NCI-H1417 (cell line): ENCODE measurements at regions not wholly inside any gene's neighbourhood (a gene's known extent, or its start where the extent isn't known, plus 50 kb on each side); places are given as distances from the start of the nearest gene placed in this dataset.

Source experiments
- DNase-seq, 3 experiments: peaks; one replicate each; lab custom pipeline; 2025; lab: John Stamatoyannopoulos, UW

DNA sequence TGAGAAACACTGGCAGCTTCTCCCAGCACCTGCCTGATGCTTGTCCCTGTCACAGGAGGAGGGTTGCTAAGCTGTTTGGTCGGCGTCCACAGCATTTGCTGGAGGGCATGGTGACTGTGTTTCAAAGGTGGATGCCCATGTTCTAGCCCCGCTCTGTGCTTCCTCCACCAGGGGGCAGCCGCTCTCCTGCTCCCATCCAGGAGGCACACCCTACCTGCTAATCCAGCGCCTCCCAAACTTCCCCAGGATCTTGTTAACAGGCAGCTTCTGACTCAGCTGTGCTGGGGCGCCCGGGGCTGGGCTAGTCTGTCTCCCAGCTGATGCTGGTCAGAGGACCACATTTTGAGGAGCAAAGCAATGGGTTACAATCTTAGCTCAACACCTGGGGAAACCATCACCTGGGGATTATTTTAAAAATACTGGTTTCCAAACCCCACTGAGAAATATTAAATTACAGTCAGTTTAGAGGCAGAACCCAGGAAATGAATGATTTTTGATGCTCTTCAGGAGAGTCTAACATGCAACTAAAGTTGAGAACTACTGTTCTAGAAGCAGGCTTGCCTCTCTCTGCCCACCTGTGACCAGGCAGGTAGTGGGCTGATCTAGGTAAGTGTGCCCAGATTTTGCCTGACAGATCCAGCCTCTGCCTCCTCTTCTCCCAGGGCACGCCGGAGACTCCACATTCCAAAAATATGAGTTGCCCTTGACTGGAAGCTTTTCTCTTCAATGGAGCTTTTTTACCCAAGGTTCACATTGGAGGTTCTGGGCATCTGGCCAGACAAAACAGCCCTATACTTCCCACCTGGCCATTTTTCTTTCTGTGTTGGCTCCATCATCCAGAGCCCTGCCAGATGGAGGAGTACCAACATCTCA, 92.7 kb upstream of the GPR26 start:
- DNase-seq, result peak in 2 of 3 experiments; percentile 9 to 47

DNA sequence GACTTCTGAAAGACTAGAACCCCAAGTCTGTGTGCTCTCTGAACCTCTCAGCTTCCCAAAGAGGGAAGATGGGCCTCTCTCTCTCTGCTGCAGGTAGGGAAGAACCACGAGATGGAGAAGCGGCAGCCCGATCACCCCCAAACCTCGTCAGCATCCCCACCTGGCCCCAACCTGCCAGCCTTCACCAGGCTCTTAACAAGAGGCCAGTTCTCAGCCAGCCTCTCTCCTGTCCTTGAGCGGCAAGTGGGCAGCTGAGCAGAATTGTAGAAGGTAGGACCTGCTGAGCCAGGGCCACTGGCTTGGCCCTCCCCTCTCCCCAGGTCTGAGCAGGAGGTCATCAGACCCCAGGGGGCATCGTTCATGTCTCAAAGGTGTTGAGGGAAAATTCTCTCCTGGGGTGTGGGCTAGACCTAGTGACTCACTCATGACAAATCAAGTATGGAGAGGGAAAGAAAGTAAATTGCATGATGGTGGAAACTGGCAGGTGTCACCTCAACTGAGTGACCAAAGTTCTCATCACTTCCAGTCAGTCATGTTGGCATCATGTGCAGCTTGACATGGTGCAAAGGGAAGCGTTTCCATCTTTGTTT, 92.0 kb upstream of the GPR26 start:
- no peak for DNase-seq

DNA sequence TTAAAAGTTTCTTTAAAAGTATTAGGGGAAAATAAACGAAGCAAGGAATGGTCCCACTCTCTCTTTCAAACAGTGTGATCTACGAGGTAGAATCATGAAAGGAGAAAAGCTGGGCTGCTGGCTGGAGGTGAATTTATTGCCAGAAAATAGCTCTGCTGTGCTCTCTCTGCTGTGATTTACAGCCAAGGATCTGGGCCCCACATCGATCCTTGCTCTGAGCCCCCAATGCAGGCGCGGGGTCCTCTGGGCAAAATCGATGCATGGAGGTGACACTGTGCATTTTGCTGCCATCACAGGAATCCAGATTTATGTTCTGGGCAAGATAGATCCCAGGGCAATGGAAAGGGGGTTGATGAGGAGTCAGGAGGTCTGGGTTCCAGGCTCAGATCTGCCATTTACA, 91.0 kb upstream of the GPR26 start:
- DNase-seq, result no peak

DNA sequence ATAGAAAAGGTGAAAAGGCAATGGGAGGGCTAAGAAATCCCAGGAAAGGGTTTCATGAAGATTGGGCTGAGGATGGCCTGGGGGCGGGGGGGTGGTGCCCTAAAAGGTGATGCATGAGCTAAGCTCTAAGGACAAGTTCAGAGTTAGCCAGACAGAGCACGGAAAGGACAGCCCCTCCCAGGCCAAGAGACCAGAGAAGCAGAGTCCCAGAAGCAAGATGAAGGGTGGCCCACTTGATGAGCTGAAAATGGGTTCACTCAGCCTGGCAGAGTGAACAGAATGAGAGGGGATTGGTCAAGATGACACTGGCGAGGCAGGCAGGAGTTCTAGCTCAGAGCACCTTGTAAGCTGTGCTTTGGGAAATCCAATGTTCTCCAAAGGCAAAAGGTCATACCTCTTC, 89.4 kb upstream of the GPR26 start:
- DNase-seq, result no peak

DNA sequence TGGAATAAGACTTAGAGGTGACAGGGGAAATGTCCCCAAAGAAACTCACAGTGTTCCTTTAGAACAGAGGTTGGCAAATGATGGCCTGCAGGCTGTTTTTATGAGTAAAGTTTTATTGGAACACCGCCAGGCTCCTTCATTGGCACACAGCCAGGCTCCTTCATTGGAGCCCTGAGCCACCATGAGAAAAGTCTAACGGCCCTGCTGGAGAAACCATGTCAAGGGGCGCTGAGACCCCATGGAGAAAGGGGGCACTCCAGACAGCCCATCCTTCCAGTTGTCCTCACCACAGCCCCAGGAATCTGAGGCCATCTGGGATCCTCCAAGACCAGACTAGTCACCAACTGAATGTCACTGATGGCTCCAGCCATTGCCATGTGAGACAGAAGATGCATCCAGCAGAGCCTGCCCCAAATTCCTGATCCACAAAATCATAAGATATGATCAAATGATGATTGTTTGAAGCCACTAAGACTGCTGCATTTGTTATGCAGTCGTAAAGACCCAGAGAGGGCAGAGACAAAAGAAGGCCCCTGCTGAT, 88.2 kb upstream of the GPR26 start:
- no peak for DNase-seq

DNA sequence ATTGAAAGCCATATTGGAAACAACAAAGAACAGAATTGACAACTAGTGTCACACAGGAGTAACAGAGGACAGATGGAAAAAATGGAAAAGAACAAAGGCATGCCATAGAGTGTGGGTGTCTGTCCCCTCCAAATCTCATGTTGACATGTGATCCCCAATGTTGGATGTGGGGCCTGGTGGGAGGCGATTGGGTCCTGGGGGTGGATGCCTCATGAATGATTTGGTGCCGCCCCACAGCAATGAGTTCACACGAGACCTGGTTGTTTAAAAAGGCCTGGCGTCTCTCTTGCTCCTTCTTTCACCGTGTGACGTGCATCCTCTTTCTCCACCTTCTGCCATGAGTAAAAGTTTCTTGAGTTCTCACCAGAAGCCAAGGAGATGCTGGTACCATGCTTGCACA, 87.4 kb upstream of the GPR26 start:
- DNase-seq, result no peak

DNA sequence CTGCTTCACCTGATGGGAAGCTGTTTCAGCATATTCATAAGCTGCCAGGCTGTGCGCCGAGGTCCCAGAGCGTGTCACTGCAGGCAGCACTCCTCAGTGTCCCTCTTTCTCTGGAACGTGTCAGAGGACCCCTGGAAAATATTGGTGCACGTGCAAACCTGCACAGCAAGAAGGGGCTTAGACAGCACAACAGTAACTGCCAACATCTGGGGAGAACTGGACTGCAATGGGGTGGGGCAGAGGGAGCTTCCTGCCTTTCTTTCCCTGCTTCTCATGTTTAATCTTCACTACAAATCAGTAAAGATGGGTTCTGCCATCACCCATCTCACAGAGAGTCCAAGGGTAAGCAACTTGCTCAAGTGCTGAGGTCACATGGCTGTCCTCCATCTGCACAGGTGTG, 86.5 kb upstream of the GPR26 start:
- DNase-seq, result no peak

DNA sequence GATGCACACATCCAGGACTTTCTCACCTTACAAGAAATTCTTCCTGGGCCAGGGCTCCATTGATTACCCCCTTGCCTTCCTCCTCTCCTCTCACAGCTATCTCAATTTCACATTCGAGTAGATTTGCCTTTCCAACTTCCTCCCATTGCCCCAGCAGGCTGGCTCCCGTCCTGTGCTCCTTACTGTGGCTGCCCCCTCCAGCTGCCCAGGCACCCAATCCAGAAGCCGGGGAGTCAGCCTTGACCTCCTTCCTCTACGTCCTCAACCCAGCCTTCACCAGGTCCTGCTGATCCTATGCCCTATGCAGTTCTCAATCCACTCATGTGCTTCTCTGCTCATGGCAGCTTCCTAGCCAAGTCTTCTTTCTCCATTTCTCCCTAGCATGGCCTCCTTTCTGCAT, 85.7 kb upstream of the GPR26 start:
- no peak for DNase-seq

DNA sequence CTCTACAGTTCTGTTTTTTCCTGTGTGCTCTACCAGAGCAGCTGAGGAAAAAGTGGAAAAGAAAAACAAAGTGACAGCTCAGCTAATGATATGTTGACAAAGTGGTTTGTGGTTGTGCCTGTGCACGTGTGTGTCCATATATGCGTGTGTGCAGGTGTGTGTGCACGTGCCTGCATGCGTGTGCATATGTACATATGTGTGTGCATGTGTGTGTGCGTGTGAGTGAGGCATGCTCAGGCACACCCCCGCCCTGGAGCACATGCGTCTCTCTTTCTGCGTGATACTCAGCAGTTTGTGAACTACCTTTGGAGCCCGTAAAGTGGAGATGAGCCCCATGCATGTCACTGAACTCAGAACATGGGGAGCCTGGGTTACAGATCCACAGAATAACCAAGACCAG, 84.5 kb upstream of the GPR26 start:
- DNase-seq, result no peak

DNA sequence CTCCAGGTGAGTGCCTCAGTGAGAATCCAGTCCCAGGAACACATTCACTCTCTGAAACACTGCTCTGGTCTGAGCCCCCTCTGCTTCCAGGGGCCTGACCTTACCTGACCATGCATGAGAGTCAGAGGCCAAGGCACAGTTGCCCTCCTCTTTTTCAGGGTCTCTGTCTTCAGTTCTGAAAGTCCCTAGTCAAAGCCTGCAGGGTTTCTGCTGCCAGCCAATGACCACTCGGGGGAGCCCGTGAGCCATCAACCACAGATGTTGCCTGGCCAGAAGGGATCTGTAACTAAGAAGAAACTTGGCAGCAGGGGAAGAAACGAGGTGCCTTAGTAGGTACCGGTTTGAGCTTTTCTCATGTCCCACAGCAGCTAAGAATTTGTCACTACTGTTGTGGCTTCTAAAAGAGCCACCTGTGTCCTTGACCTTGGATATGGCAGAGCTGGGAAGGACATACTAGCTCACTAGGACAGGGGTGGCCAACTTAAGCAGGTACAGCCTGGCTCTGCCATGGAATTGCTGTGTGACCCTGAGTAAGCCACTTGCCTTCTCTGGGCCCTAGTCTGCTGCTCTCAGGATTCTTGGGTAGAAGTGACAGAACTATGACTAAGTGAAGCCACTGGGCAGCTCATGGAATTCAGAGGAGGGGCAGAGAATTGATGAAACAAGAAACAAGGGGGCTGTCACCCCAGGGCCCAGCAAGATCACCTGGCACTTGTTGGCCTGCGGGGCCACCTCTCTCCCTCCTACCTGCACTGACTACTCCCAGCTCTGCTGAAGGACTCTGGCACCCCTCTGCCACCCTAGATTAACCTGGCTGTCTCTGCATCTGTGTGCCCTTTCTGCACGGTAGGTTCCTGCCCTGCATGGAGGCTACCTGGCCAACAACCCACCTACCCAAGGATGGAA, 83.8 kb upstream of the GPR26 start:
- peak; percentile 48 to 77 (median 51) for DNase-seq

DNA sequence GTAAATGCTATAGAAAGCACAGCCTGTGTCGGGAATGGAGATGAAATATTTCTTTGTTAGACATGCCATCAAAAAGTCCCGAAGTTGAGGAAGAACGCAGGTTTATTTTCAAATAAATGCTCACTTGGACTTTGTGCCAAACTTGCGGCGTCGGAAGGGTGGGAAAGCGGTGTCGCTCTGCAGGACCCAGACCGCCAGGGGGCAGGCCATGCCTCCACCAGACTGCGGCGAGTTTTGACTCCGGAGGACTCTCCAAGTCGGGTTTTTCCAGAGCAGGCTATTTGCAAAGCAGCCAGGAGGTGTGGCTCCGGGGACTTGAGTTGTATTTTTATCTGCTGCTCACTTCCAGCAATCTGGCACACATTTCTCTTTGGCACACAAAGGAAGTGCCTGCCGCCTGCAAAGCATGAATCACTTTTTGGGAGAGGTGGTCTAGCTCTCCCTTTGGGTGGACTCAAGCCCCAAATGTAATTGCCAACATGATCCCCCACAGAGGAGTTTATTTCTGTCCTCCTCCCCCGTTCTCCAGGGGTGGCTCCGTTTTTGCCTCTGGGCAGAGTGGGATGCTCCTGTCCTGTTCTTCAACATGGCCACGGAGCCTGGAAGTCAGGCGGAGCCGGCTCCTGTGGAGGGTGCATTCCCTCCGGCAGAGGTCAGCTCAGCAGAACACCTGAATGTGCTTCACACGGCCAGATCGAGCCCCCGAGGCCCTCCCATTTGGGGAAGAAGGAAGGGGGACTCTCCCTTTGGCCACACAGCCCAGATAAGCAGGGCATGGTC, 82.3 kb upstream of the GPR26 start:
- DNase-seq, result peak; percentile 52 to 75 (median 74)

DNA sequence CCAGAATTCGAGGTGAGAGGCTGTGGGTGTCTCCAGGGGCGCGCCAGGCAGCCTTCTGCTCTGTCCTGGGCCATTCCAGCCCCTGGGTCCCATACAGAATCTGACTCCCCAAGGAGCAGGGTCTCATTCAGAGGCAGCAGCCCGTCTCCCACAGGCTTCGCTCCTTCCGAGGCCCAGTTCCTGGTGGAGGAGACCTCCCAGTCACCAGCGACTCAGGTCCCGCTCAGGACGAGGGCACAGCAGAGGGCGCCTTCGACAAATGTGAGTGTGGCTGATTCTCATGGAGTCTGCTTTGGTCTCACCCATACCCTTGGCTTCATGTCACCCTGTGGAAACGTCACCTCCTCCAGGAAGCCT, 81.8 kb upstream of the GPR26 start:
- DNase-seq, result no peak

DNA sequence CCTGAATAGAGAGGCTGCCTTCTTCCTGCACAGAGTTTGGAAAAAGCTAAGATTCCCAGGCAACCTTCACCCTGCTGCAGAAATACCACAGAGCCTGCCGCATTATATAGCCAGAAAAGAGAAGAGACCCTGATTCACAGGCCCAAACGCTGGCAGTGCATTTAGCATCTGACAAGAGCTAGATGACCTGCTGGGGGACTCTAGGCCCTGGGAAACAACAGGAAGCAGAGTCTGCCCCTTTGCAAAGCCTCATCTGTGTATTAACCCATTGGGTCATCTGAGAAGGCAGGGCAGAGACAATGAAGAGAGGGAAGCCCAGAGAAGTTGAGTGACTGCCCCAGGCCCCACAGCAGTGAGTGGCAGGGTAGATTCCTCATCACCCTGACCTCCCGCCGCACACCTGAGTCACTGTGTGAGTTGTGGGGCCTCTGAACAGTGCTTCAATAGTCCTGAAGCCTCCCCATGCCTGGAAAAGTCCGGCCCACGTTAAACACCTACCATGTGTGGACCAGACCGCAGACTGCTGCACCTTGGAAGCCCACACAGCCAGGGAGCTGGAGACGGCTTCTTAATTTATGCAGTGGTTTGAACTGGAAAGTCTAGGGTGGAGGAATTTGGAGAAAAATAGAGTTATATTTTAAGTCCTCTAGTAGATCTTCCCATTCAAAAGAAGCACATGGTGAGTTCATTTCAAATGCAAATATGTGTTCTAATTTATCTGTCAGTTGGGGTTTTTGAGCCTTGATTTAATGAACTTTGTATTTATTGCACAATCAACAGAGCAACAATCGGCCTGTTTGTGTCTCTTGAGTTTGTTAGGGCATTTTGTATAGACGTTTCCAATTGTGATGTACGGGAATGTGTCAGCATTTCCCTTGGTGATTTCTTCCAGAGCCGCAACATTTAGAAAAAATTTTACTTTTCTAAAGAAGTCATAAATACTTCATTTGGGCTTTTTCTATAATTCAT, 80.4 kb upstream of the GPR26 start:
- no peak for DNase-seq

DNA sequence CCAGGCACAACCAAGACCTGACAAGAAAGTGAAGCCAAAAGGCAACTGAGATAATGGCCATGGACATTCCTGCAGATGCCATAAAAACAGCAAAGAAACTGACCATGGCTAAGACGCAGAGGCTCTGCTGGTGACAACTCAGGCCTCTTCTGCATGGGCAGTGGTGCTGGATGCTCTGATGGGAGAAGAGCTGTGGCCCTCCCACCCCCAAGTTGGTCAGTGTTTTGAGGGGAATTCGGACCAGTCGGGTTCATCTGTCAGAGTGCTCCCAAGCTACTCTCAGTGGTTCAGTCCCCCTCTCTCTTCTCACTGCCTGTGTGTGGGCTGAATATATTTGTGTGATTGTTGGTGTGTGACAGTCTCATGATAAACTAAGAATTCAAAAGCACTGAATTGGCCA, 79.0 kb upstream of the GPR26 start:
- DNase-seq, result no peak

DNA sequence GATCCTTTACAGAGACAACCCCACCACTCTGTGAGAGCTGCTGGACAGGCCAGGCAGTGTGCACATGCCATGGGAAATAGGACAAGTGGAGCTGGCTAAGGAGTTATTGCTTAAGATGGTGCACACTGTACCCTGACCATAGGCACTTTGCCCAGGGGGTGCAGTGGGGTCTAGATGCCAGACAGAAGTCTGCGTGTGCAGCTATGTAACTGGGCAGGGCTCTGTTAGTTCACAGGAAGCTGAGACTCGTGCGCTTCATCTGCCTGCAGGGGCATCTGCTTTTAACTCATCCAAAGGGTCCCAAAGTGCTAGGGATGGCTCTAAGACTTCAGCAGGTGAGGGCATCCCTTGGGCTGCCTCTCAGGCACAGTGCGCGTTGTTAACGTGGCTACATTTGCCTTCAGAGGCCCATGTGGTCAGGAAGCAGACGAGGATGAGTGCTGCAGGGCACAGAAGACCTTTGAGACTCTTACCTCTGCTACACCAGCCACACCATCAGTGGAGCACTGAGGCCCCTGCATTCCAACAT, 77.7 kb upstream of the GPR26 start:
- DNase-seq, result no peak

DNA sequence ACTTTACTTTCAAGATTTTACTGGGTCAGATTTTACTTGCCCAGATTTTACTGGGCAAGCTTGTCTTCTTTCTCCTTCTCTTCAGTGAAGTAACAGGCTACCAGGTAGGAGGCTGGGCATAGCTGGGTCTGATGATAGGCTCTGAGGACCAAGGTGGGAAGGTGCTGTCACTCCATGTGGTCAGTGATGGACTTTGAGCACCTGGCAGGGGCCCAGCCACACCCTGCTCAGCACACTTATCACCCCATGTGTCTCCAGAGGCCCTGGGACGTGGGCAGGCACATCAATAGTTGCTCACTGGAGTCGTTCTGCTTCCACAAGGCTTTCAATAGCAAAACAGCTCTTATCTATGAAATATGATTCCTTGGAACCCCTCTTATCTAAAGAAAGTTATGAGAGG, 70.5 kb upstream of the GPR26 start:
- no peak for DNase-seq

DNA sequence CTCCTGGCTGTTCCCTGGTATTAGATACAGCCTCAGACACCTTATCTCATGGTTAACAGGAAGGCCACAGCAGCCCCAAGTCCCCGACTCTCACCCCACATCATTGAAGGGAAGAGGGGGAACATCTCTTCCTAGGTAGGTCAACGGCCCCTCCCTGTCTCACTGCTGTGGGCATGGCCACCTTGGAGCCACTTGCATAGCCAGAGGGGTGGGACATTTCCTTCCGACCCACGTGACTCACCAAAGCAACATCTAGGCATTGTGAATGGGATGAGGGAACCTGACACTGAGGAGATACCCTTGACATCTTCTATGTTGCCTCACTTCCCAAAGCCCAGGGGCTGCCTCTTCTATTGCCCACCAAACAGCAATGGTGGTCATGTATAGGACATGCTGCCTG, 68.5 kb upstream of the GPR26 start:
- DNase-seq, result no peak

DNA sequence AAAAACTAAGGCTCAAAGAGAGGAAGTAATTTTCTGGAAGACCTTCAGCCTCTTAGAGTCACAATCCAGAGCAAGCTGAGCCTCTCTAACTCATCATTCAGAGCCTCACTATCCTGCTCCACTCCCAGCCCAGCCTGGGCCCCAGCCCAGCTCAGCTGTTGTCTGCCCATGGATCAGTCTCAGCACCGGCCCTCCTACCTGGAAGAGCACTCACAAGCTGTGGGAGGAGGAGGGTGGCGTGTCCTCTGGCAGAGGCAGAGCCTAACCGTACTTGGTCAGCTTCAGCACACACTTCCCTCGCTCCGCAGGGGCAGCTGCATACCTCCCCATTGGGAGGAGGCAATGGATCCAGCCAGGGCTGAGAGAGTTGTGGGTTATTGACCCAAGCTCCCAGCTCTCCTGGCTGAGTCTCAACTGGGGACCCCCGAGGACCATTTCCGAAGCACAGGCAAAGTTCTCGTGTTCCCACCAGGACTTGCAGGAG, 66.7 kb upstream of the GPR26 start:
- no peak for DNase-seq

DNA sequence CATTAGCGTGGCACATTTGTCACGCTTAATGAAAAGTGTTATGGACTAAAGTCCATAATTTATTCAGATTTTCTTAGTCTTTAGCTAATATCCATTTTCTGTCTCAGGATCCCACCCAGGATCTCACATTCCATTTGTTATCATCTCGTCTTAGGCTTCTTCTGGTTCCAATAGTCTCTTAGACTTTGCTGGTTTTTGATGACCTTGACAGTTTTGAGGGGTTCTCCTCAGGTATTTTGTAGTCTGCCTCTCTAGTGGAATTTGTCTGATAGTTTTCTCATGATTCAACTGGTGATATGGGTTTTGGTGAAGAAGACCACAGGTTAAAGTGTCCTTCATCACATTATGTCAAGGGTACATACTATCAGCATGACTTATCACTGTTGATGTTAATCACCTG, 66.0 kb upstream of the GPR26 start:
- DNase-seq, result no peak

DNA sequence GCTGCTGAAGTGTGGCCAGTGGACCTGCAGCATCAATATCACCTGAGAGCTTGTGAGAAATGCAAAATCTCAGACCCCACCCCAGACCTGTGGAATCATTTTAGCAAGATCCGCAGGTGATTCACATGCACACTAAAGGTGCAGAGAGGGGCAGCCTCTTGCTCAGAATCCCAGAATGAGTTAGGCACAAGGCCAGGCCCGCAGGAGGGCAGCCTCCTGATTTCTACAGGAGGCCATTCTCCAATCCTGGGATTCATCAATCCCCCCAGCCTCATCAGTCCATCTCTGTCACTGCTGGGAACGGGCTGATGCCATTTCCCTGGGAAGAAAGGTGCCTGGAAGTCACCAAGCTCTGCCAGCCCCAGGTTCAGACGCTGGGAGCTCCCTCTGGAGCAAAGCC, 63.0 kb upstream of the GPR26 start:
- DNase-seq, result no peak
